ENCODE measurements at regions not wholly inside any gene's neighbourhood (a gene's known extent, or its start where the extent isn't known, plus 50 kb on each side); places are given as distances from the start of the nearest gene placed in this dataset.

- Mint-ChIP-seq H3K9me3 (no peaks in the 10 kb centered on the region), H3K36me3 (no peaks in the 10 kb centered on the region), H3K27ac (no peak overlapping the region)
- DNase-seq (ENCODE audit: low spot score in 2 of 2), result no peak
- no peak for ATAC-seq
These were observed 204.5 kb upstream of the CDH5 start for GRCh38 chr16:66161942-66162341.

GRCh38 chr16:66161269-66161668 is 205.2 kb upstream of the CDH5 start:
- ATAC-seq (no peak), DNase-seq (ENCODE audit: low spot score in 2 of 2) (no peak)
- no peak overlapping the region for H3K27ac Mint-ChIP-seq
- H3K9me3 Mint-ChIP-seq, result no peaks in the 10 kb centered on the region
- H3K36me3 Mint-ChIP-seq, result no peaks in the 10 kb centered on the region

- Mint-ChIP-seq H3K36me3 (no peaks in the 10 kb centered on the region), H3K9me3 (no peaks in the 10 kb centered on the region), H3K27ac (no peak overlapping the region)
- no peak for ATAC-seq
- no peak for DNase-seq (ENCODE audit: low spot score in 2 of 2)
These were observed 206.5 kb upstream of the CDH5 start for GRCh38 chr16:66159987-66160386.

- no peak for DNase-seq (ENCODE audit: low spot score in 2 of 2)
- ATAC-seq, result no peak
- Mint-ChIP-seq H3K36me3 (no peaks in the 10 kb centered on the region), H3K9me3 (no peaks in the 10 kb centered on the region), H3K27ac (no peak overlapping the region)
These were observed 210.0 kb upstream of the CDH5 start for GRCh38 chr16:66156538-66156937.

GRCh38 chr16:66155933-66156332 is 210.6 kb upstream of the CDH5 start:
- H3K27ac Mint-ChIP-seq, result no peak overlapping the region
- DNase-seq (ENCODE audit: low spot score in 2 of 2) (no peak), ATAC-seq (no peak)
- H3K36me3 Mint-ChIP-seq, result no peaks in the 10 kb centered on the region
- H3K9me3 Mint-ChIP-seq, result no peaks in the 10 kb centered on the region

- no peaks in the 10 kb centered on the region for H3K36me3 Mint-ChIP-seq
- H3K9me3 Mint-ChIP-seq, result no peaks in the 10 kb centered on the region
- H3K27ac Mint-ChIP-seq, result no peak overlapping the region
- no peak for ATAC-seq
- no peak for DNase-seq (ENCODE audit: low spot score in 2 of 2)
These were observed 211.7 kb upstream of the CDH5 start for GRCh38 chr16:66154801-66155200.

GRCh38 chr16:66152823-66153393 is 213.6 kb upstream of the CDH5 start:
- no peaks in the 10 kb centered on the region for H3K36me3 Mint-ChIP-seq
- no peak for DNase-seq (ENCODE audit: low spot score in 2 of 2)
- no peak for ATAC-seq
- no peak overlapping the region for H3K27ac Mint-ChIP-seq
- H3K9me3 Mint-ChIP-seq, result no peaks in the 10 kb centered on the region

- no peak overlapping the region for H3K27ac Mint-ChIP-seq
- H3K9me3 Mint-ChIP-seq, result no peaks in the 10 kb centered on the region
- DNase-seq (ENCODE audit: low spot score in 2 of 2), result no peak
- no peaks in the 10 kb centered on the region for H3K36me3 Mint-ChIP-seq
- ATAC-seq, result no peak
These were observed 214.3 kb upstream of the CDH5 start for GRCh38 chr16:66152181-66152580.

GRCh38 chr16:66150698-66151482 is 215.6 kb upstream of the CDH5 start:
- Mint-ChIP-seq H3K27ac (no peak overlapping the region), H3K36me3 (no peaks in the 10 kb centered on the region), H3K9me3 (no peaks in the 10 kb centered on the region)
- DNase-seq (ENCODE audit: low spot score in 2 of 2), result no peak
- ATAC-seq, result no peak

- ATAC-seq (no peak), DNase-seq (ENCODE audit: low spot score in 2 of 2) (no peak)
- Mint-ChIP-seq H3K36me3 (no peaks in the 10 kb centered on the region), H3K9me3 (no peaks in the 10 kb centered on the region), H3K27ac (no peak overlapping the region)
These were observed 219.2 kb upstream of the CDH5 start for GRCh38 chr16:66147291-66147690.

GRCh38 chr16:66146798-66147197 is 219.7 kb upstream of the CDH5 start:
- Mint-ChIP-seq H3K9me3 (no peaks in the 10 kb centered on the region), H3K36me3 (no peaks in the 10 kb centered on the region), H3K27ac (no peak overlapping the region)
- DNase-seq (ENCODE audit: low spot score in 2 of 2) (no peak), ATAC-seq (no peak)

GRCh38 chr16:66144641-66145040 is 221.8 kb upstream of the CDH5 start:
- H3K27ac Mint-ChIP-seq, result no peak overlapping the region
- H3K9me3 Mint-ChIP-seq, result no peaks in the 10 kb centered on the region
- DNase-seq (ENCODE audit: low spot score in 2 of 2) (no peak), ATAC-seq (no peak)
- no peaks in the 10 kb centered on the region for H3K36me3 Mint-ChIP-seq

GRCh38 chr16:66143415-66143814 is 223.1 kb upstream of the CDH5 start:
- no peak for DNase-seq (ENCODE audit: low spot score in 2 of 2)
- Mint-ChIP-seq H3K9me3 (no peaks in the 10 kb centered on the region), H3K27ac (no peak overlapping the region), H3K36me3 (no peaks in the 10 kb centered on the region)
- no peak for ATAC-seq

- H3K9me3 Mint-ChIP-seq, result no peaks in the 10 kb centered on the region
- DNase-seq (ENCODE audit: low spot score in 2 of 2) (no peak), ATAC-seq (no peak)
- no peak overlapping the region for H3K27ac Mint-ChIP-seq
- no peaks in the 10 kb centered on the region for H3K36me3 Mint-ChIP-seq
These were observed 224.6 kb upstream of the CDH5 start for GRCh38 chr16:66141885-66142284.

- Mint-ChIP-seq H3K36me3 (no peaks in the 10 kb centered on the region), H3K9me3 (no peaks in the 10 kb centered on the region), H3K27ac (no peak overlapping the region)
- ATAC-seq, result no peak
- no peak for DNase-seq (ENCODE audit: low spot score in 2 of 2)
These were observed 228.6 kb upstream of the CDH5 start for GRCh38 chr16:66137853-66138252.

- Mint-ChIP-seq H3K27ac (no peak overlapping the region), H3K36me3 (no peaks in the 10 kb centered on the region), H3K9me3 (no peaks in the 10 kb centered on the region)
- no peak for ATAC-seq
- no peak for DNase-seq (ENCODE audit: low spot score in 2 of 2)
These were observed 229.7 kb upstream of the CDH5 start for GRCh38 chr16:66136841-66137240.

GRCh38 chr16:66135838-66136237 is 230.7 kb upstream of the CDH5 start:
- Mint-ChIP-seq H3K9me3 (no peaks in the 10 kb centered on the region), H3K27ac (no peak overlapping the region), H3K36me3 (no peaks in the 10 kb centered on the region)
- DNase-seq (ENCODE audit: low spot score in 2 of 2) (no peak), ATAC-seq (no peak)

- Mint-ChIP-seq H3K36me3 (no peaks in the 10 kb centered on the region), H3K9me3 (no peaks in the 10 kb centered on the region), H3K27ac (no peak overlapping the region)
- DNase-seq (ENCODE audit: low spot score in 2 of 2) (no peak), ATAC-seq (no peak)
These were observed 231.1 kb upstream of the CDH5 start for GRCh38 chr16:66135421-66135831.
